Loucy (cell line): ENCODE measurements at regions not wholly inside any gene's neighbourhood (a gene's known extent, or its start where the extent isn't known, plus 50 kb on each side); places are given as distances from the start of the nearest gene placed in this dataset.

Experiments
- H2AFZ ChIP-seq: fragments of 200-600 bp; sonication (generic); 2 replicates; pipeline ENCODE4 v1.6.0; 2016; ENCODE audit warnings: antibody characterized with exemption, mild to moderate bottlenecking, low read length, moderate library complexity
- H3F3A ChIP-seq: fragments of 200-600 bp; 2 replicates; pipeline ENCODE4 v1.6.0; 2016; ENCODE audit warnings: antibody characterized with exemption, low read depth, mild to moderate bottlenecking
- H3K27me3 ChIP-seq: fragments of 200-600 bp; sonication (generic); 2 replicates; pipeline ENCODE4 v1.6.1; 2014; ENCODE audit warnings: low read length, mild to moderate bottlenecking; ENCODE audit not compliant: insufficient read depth, poor library complexity, severe bottlenecking
- H3K36me3 ChIP-seq: fragments of 200-600 bp; sonication (generic); 2 replicates; pipeline ENCODE4 v1.6.1; 2016; ENCODE audit warnings: low read length; ENCODE audit not compliant: insufficient read depth
- H3K4me1 ChIP-seq: fragments of 200-600 bp; sonication (generic); 2 replicates; pipeline ENCODE4 v1.5.1; 2014; ENCODE audit warnings: low read length, mild to moderate bottlenecking; ENCODE audit not compliant: insufficient read depth, poor library complexity, severe bottlenecking
- H3K4me2 ChIP-seq: fragments of 200-600 bp; sonication (generic); 2 replicates; pipeline ENCODE4 v1.6.0; 2014; ENCODE audit warnings: antibody characterized with exemption, low read length, low read depth, mild to moderate bottlenecking; ENCODE audit not compliant: poor library complexity, severe bottlenecking
- H3K4me3 ChIP-seq: fragments of 200-600 bp; sonication (generic); 2 replicates; pipeline ENCODE4 v1.5.1; 2014; ENCODE audit warnings: low read length, mild to moderate bottlenecking, mixed read lengths; ENCODE audit not compliant: poor library complexity, severe bottlenecking
- H3K79me2 ChIP-seq: fragments of 200-600 bp; sonication (generic); 2 replicates; pipeline ENCODE4 v1.6.1; 2014; ENCODE audit warnings: low read length; ENCODE audit not compliant: insufficient read depth
- H3K9ac ChIP-seq: fragments of 200-600 bp; sonication (generic); 2 replicates; pipeline ENCODE4 v1.6.0; 2014; ENCODE audit warnings: mild to moderate bottlenecking, low read depth, low read length, moderate library complexity; ENCODE audit not compliant: poor library complexity, severe bottlenecking
- H3K9me2 ChIP-seq: fragments of 200-600 bp; sonication (generic); replicated peaks from 2 replicates; pipeline ENCODE4 v1.6.1; 2016; ENCODE audit warnings: low read depth, low read length, mixed read lengths
- H3K9me3 ChIP-seq: fragments of 200-600 bp; sonication (generic); 2 replicates; pipeline ENCODE4 v1.6.1; 2014; ENCODE audit warnings: mild to moderate bottlenecking, antibody characterized with exemption, low read length, low read depth; ENCODE audit not compliant: insufficient read depth
- H4K20me1 ChIP-seq: fragments of 200-600 bp; sonication (generic); 2 replicates; pipeline ENCODE4 v1.6.0; 2014; ENCODE audit warnings: antibody characterized with exemption, low read length, mild to moderate bottlenecking; ENCODE audit not compliant: insufficient read depth, poor library complexity, severe bottlenecking
- EZH2phosphoT487 ChIP-seq: fragments of 200-600 bp; IDR thresholded peaks from 2 replicates; pipeline ENCODE4 v1.6.1; 2018; ENCODE audit warnings: antibody characterized with exemption, mild to moderate bottlenecking, moderate library complexity, borderline replicate concordance
- TF ChIP-seq, protein P1 (sequence below): fragments of 200-600 bp; sonication (generic); conservative IDR thresholded peaks from 2 replicates; pipeline ENCODE4 v1.5.1; 2014; ENCODE audit warnings: mild to moderate bottlenecking, antibody characterized with exemption, low read length

DNA sequence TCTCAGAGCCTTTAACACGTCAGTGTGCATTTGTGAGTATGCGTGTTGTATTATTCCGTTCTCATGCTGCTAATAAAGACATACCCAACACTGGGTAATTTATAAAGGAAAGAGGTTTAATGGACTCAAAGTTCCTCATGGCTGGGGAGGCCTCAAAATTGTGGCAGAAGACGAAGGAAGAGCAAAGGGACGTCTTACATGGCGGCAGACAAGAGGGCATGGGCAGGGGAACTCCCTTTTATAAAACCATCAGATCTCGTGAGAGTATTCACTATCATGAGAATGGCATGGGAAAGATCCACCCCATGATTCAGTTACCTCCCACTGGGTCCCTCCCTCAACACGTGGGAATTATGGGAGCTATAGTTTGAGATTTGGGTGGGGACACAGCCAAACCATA lies 285.0 kb downstream of the PBX3 start:
- no peak overlapping the region for H3K4me2 ChIP-seq
- no peak overlapping the region for H3K9ac ChIP-seq
- no peak overlapping the region for H2AFZ ChIP-seq
- TF ChIP-seq, protein P1, sequence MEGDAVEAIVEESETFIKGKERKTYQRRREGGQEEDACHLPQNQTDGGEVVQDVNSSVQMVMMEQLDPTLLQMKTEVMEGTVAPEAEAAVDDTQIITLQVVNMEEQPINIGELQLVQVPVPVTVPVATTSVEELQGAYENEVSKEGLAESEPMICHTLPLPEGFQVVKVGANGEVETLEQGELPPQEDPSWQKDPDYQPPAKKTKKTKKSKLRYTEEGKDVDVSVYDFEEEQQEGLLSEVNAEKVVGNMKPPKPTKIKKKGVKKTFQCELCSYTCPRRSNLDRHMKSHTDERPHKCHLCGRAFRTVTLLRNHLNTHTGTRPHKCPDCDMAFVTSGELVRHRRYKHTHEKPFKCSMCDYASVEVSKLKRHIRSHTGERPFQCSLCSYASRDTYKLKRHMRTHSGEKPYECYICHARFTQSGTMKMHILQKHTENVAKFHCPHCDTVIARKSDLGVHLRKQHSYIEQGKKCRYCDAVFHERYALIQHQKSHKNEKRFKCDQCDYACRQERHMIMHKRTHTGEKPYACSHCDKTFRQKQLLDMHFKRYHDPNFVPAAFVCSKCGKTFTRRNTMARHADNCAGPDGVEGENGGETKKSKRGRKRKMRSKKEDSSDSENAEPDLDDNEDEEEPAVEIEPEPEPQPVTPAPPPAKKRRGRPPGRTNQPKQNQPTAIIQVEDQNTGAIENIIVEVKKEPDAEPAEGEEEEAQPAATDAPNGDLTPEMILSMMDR = no peak
- TF ChIP-seq EZH2phosphoT487 = no peak
- no peak overlapping the region for H3K4me3 ChIP-seq
- H3K9me3 ChIP-seq = no peaks in the 10 kb centered on the region
- no peaks in the 10 kb centered on the region for H3K4me1 ChIP-seq
- H3K9me2 ChIP-seq = no peaks in the 10 kb centered on the region
- no peaks in the 10 kb centered on the region for H3K27me3 ChIP-seq
- no peaks in the 10 kb centered on the region for H3K79me2 ChIP-seq
- no peaks in the 10 kb centered on the region for H3K36me3 ChIP-seq
- H4K20me1 ChIP-seq = no peaks in the 10 kb centered on the region
- no peaks in the 10 kb centered on the region for H3F3A ChIP-seq

- Histone ChIP-seq H2AFZ (no peak overlapping the region), H3K9me3 (no peaks in the 10 kb centered on the region), H3F3A (no peaks in the 10 kb centered on the region), H3K79me2 (no peaks in the 10 kb centered on the region), H3K4me3 (no peak overlapping the region), H4K20me1 (no peaks in the 10 kb centered on the region), H3K36me3 (no peaks in the 10 kb centered on the region), H3K9ac (no peak overlapping the region), H3K9me2 (no peaks in the 10 kb centered on the region), H3K27me3 (no peaks in the 10 kb centered on the region), H3K4me2 (no peak overlapping the region), H3K4me1 (no peaks in the 10 kb centered on the region)
- TF ChIP-seq EZH2phosphoT487 = no peak
- TF ChIP-seq, protein P1 = no peak
Measured at GRCh38 chr9:126033318-126033717, 286.1 kb downstream of the PBX3 start.

- Histone ChIP-seq H3K79me2 (no peaks in the 10 kb centered on the region), H4K20me1 (no peaks in the 10 kb centered on the region), H3F3A (no peaks in the 10 kb centered on the region), H2AFZ (no peak overlapping the region), H3K36me3 (no peaks in the 10 kb centered on the region), H3K4me1 (no peaks in the 10 kb centered on the region), H3K9me3 (no peaks in the 10 kb centered on the region), H3K27me3 (no peaks in the 10 kb centered on the region), H3K4me2 (no peak overlapping the region), H3K9ac (no peak overlapping the region), H3K9me2 (no peaks in the 10 kb centered on the region), H3K4me3 (no peak overlapping the region)
- TF ChIP-seq EZH2phosphoT487 = no peak
- TF ChIP-seq, protein P1 = no peak
Measured at GRCh38 chr9:126033956-126034355, 286.8 kb downstream of the PBX3 start.
